ENCODE measurements at regions not wholly inside any gene's neighbourhood (a gene's known extent, or its start where the extent isn't known, plus 50 kb on each side); places are given as distances from the start of the nearest gene placed in this dataset.

DNA sequence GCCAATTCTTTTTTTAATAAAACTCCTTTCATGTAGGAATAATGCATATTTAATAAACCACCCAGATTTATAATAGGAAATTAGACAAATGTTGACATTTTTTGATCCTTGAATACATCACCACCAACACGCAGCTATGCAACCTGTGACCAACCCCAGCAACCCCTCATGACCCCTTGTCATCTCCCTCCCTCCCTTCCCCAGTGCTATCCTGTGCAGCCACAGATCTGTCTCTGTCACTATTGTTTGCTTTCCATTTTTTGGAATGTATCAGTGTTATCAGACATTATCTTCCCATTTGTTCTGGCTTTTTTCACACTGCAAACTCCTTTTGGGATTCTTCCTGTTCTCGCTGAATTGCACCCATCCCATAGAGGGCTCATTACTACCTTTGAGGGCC, 114.1 kb downstream of the VPREB1 start (continued):
- TF ChIP-seq, protein P1, sequence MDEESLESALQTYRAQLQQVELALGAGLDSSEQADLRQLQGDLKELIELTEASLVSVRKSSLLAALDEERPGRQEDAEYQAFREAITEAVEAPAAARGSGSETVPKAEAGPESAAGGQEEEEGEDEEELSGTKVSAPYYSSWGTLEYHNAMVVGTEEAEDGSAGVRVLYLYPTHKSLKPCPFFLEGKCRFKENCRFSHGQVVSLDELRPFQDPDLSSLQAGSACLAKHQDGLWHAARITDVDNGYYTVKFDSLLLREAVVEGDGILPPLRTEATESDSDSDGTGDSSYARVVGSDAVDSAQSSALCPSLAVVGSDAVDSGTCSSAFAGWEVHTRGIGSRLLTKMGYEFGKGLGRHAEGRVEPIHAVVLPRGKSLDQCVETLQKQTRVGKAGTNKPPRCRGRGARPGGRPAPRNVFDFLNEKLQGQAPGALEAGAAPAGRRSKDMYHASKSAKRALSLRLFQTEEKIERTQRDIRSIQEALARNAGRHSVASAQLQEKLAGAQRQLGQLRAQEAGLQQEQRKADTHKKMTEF (CRISPR knock-in tag; IDR thresholded peaks at IDR 0.05): no peak
- TF ChIP-seq MNT (IDR thresholded peaks at IDR 0.05): no peak

DNA sequence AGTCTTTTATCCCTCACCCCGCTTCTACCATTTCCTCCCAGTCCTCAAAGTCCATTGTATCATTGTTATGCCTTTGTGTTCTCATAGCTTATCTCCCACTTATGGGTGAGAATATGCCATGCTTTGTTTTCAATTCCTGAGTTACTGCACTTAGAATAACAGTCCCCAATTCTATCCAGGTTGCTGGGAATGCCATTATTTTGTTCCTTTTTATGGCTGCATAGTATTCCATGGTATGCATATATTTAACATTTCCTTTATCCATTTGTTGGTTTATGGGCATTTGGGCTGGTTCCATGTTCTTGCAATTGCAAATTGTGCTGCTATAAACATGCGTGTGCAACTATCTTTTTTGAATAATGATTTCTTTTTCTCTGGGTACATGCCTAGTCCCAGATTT, 114.9 kb downstream of the VPREB1 start:
- Histone ChIP-seq H3K36me3 (replicated peaks in 1 of 2; ENCODE audit: control insufficient read depth in 1 of 2, insufficient read depth in 2 of 2, low read length in 2 of 2) (no peaks in the 10 kb centered on the region), H3K27ac (ENCODE audit: extremely low read length, insufficient read depth, low read length) (no peak overlapping the region)
- POLR2A ChIA-PET: no interaction called here

More for the DNA sequence above, 114.9 kb downstream of the VPREB1 start:
- in situ Hi-C loops (cut with HindIII; ENCODE audit: extremely low pct_ligation_motif_present, low pct_unique_long_range_greater_than_20kb) (no loop called here), intact Hi-C loops (cut with micrococcal nuclease; ENCODE audit: unreplicated experiment) (no loop called here)
- BruUV-seq (replicated peaks): no TSS peak
- FAIRE-seq (no peak), ATAC-seq (no peak), DNase-seq (ENCODE audit: low spot score) (no peak)
- Histone ChIP-seq H3K27me3 (ENCODE audit: control insufficient read depth in 1 of 2, insufficient read depth in 2 of 2, low read length in 2 of 2) (peaks cover 2 to 7% of the 10 kb centered on the region in 2 experiments; a peak in 2 of 5 replicates), H4K20me1 (ENCODE audit: insufficient read depth, low read length) (no peaks in the 10 kb centered on the region), H3K4me2 (ENCODE audit: low read depth, low read length) (no peak overlapping the region), H2AFZ (ENCODE audit: low read length) (no peak overlapping the region), H3K9me3 (ENCODE audit: low read length) (no peaks in the 10 kb centered on the region), H3K4me1 (ENCODE audit: insufficient read depth, low read length) (no peaks in the 10 kb centered on the region), H3K9ac (ENCODE audit: insufficient read depth, low read depth, low read length) (no peak overlapping the region), H3K79me2 (ENCODE audit: insufficient read depth, low read length) (no peaks in the 10 kb centered on the region), H3K4me3 (replicated peaks in 1 of 3; ENCODE audit: insufficient read depth in 1 of 3, low read depth in 2 of 3, low read length in 3 of 3) (no peak overlapping the region)
- TF ChIP-seq MLLT10 (CRISPR knock-in tag; IDR thresholded peaks at IDR 0.05) (no peak), ZNF780A (CRISPR knock-in tag; IDR thresholded peaks at IDR 0.05) (no peak), ZNF343 (CRISPR knock-in tag; IDR thresholded peaks at IDR 0.05) (no peak), ZBTB7B (CRISPR knock-in tag; IDR thresholded peaks at IDR 0.05) (no peak), ZNF605 (CRISPR knock-in tag; IDR thresholded peaks at IDR 0.05) (no peak), ELF4 (CRISPR knock-in tag; IDR thresholded peaks at IDR 0.05; ENCODE audit: borderline replicate concordance) (no peak), ZBTB20 (CRISPR knock-in tag; IDR thresholded peaks at IDR 0.05; ENCODE audit: borderline replicate concordance, low read depth) (no peak), ZNF552 (CRISPR knock-in tag; IDR thresholded peaks at IDR 0.05; ENCODE audit: borderline replicate concordance) (no peak), FLYWCH1 (CRISPR knock-in tag; IDR thresholded peaks at IDR 0.05) (no peak), SYNCRIP (IDR thresholded peaks at IDR 0.05; ENCODE audit: insufficient read depth, low read depth, low read length) (no peak), MEIS1 (CRISPR knock-in tag; IDR thresholded peaks at IDR 0.05; ENCODE audit: borderline replicate concordance) (no peak)
- TF ChIP-seq, protein P2, sequence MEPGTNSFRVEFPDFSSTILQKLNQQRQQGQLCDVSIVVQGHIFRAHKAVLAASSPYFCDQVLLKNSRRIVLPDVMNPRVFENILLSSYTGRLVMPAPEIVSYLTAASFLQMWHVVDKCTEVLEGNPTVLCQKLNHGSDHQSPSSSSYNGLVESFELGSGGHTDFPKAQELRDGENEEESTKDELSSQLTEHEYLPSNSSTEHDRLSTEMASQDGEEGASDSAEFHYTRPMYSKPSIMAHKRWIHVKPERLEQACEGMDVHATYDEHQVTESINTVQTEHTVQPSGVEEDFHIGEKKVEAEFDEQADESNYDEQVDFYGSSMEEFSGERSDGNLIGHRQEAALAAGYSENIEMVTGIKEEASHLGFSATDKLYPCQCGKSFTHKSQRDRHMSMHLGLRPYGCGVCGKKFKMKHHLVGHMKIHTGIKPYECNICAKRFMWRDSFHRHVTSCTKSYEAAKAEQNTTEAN (CRISPR knock-in tag; conservative IDR thresholded peaks at IDR 0.05): no peak
- CTCF ChIA-PET (ENCODE audit: low intra/inter-chr PET ratio, low total read pairs): no interaction called here
- 4% methylated on average over 2 of the region's 2 CpGs for WGBS (ENCODE audit: low lambda C conversion rate)

Data from HepG2 (cell line).